Sciatic nerve (tissue), 2 donors: ENCODE measurements at regions not wholly inside any gene's neighbourhood (a gene's known extent, or its start where the extent isn't known, plus 50 kb on each side); places are given as distances from the start of the nearest gene placed in this dataset.

Experiments
- ATAC-seq: fragments of 200-7000 bp; cut with Tn5 transposase; one replicate; pipeline ENCODE4 v1.9.1; 2020; ENCODE audit warnings: mild to moderate bottlenecking, moderate library complexity
- DNase-seq: peaks from one replicate; pipeline ENCODE4 v3.0.0-alpha.2; 2020; ENCODE audit warnings: low spot score
- intact Hi-C: fragments of 100-400 bp; cut with DNase I; formaldehyde crosslinking; loops from one replicate; pipeline ENCODE4 v1.14.2; 2022
- donor health status: DM: no; HTN: no; CAD: no.
- donor health status: DM: no; HTN: no; CAD: no.

- DNase-seq (no peak), ATAC-seq (no peak)
- intact Hi-C loops, result no loop called here
Observed at GRCh38 chr19:46943150-46943946, 76.3 kb upstream of the NPAS1 start.

- no peak for DNase-seq
Observed at GRCh38 chr19:46944123-46944748, 75.4 kb upstream of the NPAS1 start.

GRCh38 chr19:46944918-46945628 lies 74.6 kb upstream of the NPAS1 start:
- intact Hi-C loops, result no loop called here
- peak; percentile 74 for DNase-seq
- peak; percentile 90 for ATAC-seq

More at GRCh38 chr19:46944123-46944748, 75.4 kb upstream of the NPAS1 start:
- intact Hi-C loops, result no loop called here
- ATAC-seq, result peak; percentile 6

GRCh38 chr19:46945694-46946489 lies 73.7 kb upstream of the NPAS1 start:
- intact Hi-C loops, result no loop called here
- DNase-seq, result no peak
- ATAC-seq, result peak; percentile 82

- ATAC-seq, result no peak
- intact Hi-C loops, result no loop called here
- no peak for DNase-seq
Observed at GRCh38 chr19:46946611-46947238, 72.9 kb upstream of the NPAS1 start.

GRCh38 chr19:46947866-46948265 lies 71.8 kb upstream of the NPAS1 start:
- intact Hi-C loops, result no loop called here
- ATAC-seq (no peak), DNase-seq (no peak)

GRCh38 chr19:46950526-46951170 lies 69.0 kb upstream of the NPAS1 start:
- intact Hi-C loops, result no loop called here
- DNase-seq, result no peak
- ATAC-seq, result no peak

- intact Hi-C loops, result no loop called here
- ATAC-seq (no peak), DNase-seq (no peak)
Observed at GRCh38 chr19:46951171-46951986, 68.3 kb upstream of the NPAS1 start.

GRCh38 chr19:46952874-46953273 lies 66.8 kb upstream of the NPAS1 start:
- intact Hi-C loops, result no loop called here
- DNase-seq, result no peak
- no peak for ATAC-seq

GRCh38 chr19:46953955-46954501 lies 65.6 kb upstream of the NPAS1 start:
- intact Hi-C loops, result no loop called here
- DNase-seq (no peak), ATAC-seq (no peak)

- DNase-seq (no peak), ATAC-seq (no peak)
- intact Hi-C loops, result no loop called here
Observed at GRCh38 chr19:46954502-46954992, 65.1 kb upstream of the NPAS1 start.

- DNase-seq, result no peak
- peak; percentile 46 for ATAC-seq
- intact Hi-C loops, result no loop called here
Observed at GRCh38 chr19:46954993-46955812, 64.4 kb upstream of the NPAS1 start.

- intact Hi-C loops, result no loop called here
- no peak for ATAC-seq
- DNase-seq, result no peak
Observed at GRCh38 chr19:46955813-46956371, 63.7 kb upstream of the NPAS1 start.

GRCh38 chr19:46958532-46958931 lies 61.1 kb upstream of the NPAS1 start:
- no peak for DNase-seq
- intact Hi-C loops, result no loop called here
- ATAC-seq, result no peak

GRCh38 chr19:46959894-46960556 lies 59.6 kb upstream of the NPAS1 start:
- DNase-seq, result no peak
- intact Hi-C loops, result no loop called here
- no peak for ATAC-seq
